ENCODE measurements at regions not wholly inside any gene's neighbourhood (a gene's known extent, or its start where the extent isn't known, plus 50 kb on each side); places are given as distances from the start of the nearest gene placed in this dataset.

GRCh38 chr12:88419794-88420193, 160.5 kb downstream of the KITLG start:
- no peak for DNase-seq

- no peak for DNase-seq
These were observed 159.8 kb downstream of the KITLG start for GRCh38 chr12:88420457-88420856.

- DNase-seq, result no peak
These were observed 155.2 kb downstream of the KITLG start for GRCh38 chr12:88424791-88425730.

GRCh38 chr12:88428350-88428749, 151.9 kb downstream of the KITLG start:
- DNase-seq, result no peak

GRCh38 chr12:88431246-88431645, 149.0 kb downstream of the KITLG start:
- no peak for DNase-seq

GRCh38 chr12:88432531-88433490, 147.5 kb downstream of the KITLG start:
- no peak for DNase-seq

- no peak for DNase-seq
These were observed 146.1 kb downstream of the KITLG start for GRCh38 chr12:88433997-88434703.

GRCh38 chr12:88435334-88436076, 144.8 kb downstream of the KITLG start:
- no peak for DNase-seq

GRCh38 chr12:88437226-88437625, 143.0 kb downstream of the KITLG start:
- no peak for DNase-seq

All from stimulated activated CD4-positive, alpha-beta T cell treated with anti-CD3 and anti-CD28 coated beads, Interleukin-2, amount 100 ng/mL, for 48 hours (primary cell).